Effector memory CD8-positive, alpha-beta T cell (primary cell): ENCODE measurements at regions not wholly inside any gene's neighbourhood (a gene's known extent, or its start where the extent isn't known, plus 50 kb on each side); places are given as distances from the start of the nearest gene placed in this dataset.

Source experiments
- ATAC-seq: fragments of 150-1000 bp; cut with Tn5 transposase; replicated peaks from 2 replicates; pipeline ENCODE4 v1.10.0; 2021; ENCODE audit warnings: mild to moderate bottlenecking, moderate library complexity
- DNase-seq, 3 experiments: peaks; one replicate each; pipeline ENCODE4 v3.0.0; 2021
- H3K27ac Mint-ChIP-seq, 2 donors: one replicate each; pipeline ENCODE4 v1.8.0; 2022; ENCODE audit warnings: mild to moderate bottlenecking in 2 of 2, mixed read lengths in 2 of 2, moderate library complexity in 2 of 2
- H3K27me3 Mint-ChIP-seq, 2 donors: one replicate each; pipeline ENCODE4 v1.8.0; 2022; ENCODE audit warnings: mixed read lengths in 2 of 2
- H3K36me3 Mint-ChIP-seq: one replicate; pipeline ENCODE4 v1.8.0; 2022; ENCODE audit warnings: mild to moderate bottlenecking, moderate library complexity, mixed read lengths; ENCODE audit not compliant: insufficient read depth
- H3K4me1 Mint-ChIP-seq, 2 donors: one replicate each; pipeline ENCODE4 v1.8.0; 2022; ENCODE audit warnings: low read depth in 2 of 2, mixed read lengths in 2 of 2
- H3K4me3 Mint-ChIP-seq, 2 donors: one replicate each; pipeline ENCODE4 v1.8.0; 2022; ENCODE audit warnings: mild to moderate bottlenecking in 2 of 2, mixed read lengths in 2 of 2, moderate library complexity in 2 of 2
- H3K9me3 Mint-ChIP-seq, 2 donors: one replicate each; pipeline ENCODE4 v1.8.0; 2022; ENCODE audit warnings: mixed read lengths in 2 of 2

DNA sequence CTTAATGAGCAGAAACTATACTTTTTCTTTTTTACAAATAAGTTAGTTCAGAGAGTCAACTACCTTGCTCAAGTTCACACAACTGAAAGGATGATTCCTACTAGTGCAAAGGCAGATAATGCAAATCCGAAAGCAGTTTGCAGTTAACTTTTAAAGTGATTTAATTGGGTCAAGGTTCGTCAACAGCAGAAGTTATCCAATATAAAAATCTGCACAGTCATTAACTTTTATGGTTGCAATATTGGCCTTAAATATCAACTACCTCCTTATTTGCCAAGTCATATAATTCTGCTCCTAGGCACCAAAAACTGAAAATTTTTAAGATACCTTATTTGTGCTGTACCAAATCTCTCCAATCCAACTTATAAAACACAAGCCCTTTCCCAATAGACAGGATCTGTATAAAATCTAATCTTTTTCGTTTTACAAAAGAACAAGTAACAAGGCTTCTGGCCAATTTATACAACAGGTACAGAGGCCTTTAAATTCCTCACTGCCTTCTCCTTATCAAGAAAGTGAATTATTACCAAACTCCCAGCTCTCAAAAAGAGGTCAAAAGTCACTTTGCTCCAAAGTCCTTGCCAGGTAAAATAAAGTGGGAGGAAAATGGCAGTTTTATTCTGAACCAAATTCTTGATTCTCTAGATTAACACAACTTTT, 416.6 kb upstream of the NECTIN3 start:
- DNase-seq: no peak
- H3K36me3 Mint-ChIP-seq: no peaks in the 10 kb centered on the region
- H3K9me3 Mint-ChIP-seq: no peaks in the 10 kb centered on the region
- no peak overlapping the region for H3K27ac Mint-ChIP-seq
- no peak overlapping the region for H3K4me3 Mint-ChIP-seq
- H3K4me1 Mint-ChIP-seq: no peaks in the 10 kb centered on the region
- H3K27me3 Mint-ChIP-seq: no peaks in the 10 kb centered on the region
- ATAC-seq: no peak

DNA sequence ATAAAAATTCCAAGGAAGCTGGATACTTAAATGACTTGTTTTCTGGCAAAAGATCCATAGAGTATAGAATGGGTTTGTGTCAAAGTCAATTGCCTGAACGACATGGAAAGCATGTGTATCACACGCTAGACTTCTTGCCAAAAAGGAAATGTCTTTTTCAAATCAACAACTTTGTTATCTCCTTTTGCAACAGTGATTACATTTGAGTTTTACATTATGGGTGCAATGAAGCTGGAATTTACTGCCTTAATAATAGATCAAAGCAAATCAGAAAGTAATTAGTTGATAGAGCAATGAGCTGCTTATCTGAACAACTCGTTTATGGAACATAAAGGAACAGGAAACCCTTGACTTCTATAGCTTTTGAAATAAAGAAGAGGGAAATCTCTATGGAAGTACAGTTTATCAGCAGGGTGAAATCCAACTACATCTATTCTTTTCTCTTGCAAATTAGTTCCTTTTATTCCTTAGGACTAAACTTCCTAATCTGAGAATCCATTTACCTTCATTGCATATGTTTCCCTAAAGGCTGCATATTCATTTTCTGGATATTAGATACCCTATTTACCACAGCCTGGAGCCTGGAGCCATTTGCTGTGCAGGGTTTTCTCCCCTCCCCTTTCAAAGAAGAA, 415.1 kb upstream of the NECTIN3 start:
- H3K36me3 Mint-ChIP-seq: no peaks in the 10 kb centered on the region
- H3K9me3 Mint-ChIP-seq: no peaks in the 10 kb centered on the region
- H3K4me3 Mint-ChIP-seq: no peak overlapping the region
- no peaks in the 10 kb centered on the region for H3K27me3 Mint-ChIP-seq
- H3K4me1 Mint-ChIP-seq: no peaks in the 10 kb centered on the region
- DNase-seq (no peak), ATAC-seq (no peak)
- no peak overlapping the region for H3K27ac Mint-ChIP-seq

DNA sequence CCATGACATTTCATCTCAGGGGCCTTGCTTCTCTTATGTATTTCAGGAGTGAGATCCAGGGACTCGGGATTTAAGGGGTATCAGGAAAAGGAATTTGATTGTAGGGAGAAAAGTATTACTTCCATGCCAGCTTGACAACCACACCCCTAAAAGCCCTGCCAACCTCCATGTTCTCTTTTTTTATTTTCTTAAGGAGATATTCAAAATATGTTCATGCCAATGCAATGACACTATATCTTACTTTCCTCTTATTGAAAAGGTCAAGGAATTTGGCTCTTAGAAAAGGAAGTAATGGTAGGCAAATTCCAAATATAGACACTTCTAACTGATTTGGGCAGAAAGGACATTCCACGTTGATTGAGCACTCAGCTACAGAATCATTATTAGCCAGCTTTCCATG, 407.5 kb upstream of the NECTIN3 start:
- no peak for DNase-seq
- no peak overlapping the region for H3K27ac Mint-ChIP-seq

DNA sequence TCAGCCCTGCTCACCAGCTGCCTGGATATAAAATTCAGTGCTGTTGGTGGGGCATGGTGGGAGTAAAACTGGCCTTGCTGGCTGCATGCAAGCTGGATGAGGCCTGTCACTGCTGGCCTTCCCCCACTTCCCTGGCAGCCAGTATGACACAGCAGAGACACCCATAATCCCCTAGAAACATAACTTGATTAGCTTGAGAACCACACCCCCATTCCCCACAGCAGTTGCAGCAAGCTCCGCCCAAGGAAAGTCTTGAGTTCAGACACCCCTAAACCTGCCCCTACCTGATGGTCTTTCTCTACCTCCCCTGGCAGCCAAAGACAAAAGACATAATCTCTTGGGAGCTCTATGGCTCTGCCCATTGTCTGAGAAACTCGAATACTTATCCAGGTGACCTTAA, 405.1 kb upstream of the NECTIN3 start:
- DNase-seq (no peak), ATAC-seq (no peak)
- Mint-ChIP-seq H3K27ac (no peak overlapping the region), H3K4me1 (no peaks in the 10 kb centered on the region), H3K4me3 (no peak overlapping the region), H3K36me3 (no peaks in the 10 kb centered on the region), H3K27me3 (peaks cover 10 to 18% of the 10 kb centered on the region in 2 donors), H3K9me3 (peaks cover 4 to 5% of the 10 kb centered on the region in 2 donors)

More for the DNA sequence above, 407.5 kb upstream of the NECTIN3 start:
- peaks cover 10 to 18% of the 10 kb centered on the region in 2 donors for H3K27me3 Mint-ChIP-seq
- H3K9me3 Mint-ChIP-seq: peaks cover 2 to 5% of the 10 kb centered on the region in 2 donors
- H3K4me1 Mint-ChIP-seq: no peaks in the 10 kb centered on the region
- no peak overlapping the region for H3K4me3 Mint-ChIP-seq
- ATAC-seq: no peak
- H3K36me3 Mint-ChIP-seq: no peaks in the 10 kb centered on the region

DNA sequence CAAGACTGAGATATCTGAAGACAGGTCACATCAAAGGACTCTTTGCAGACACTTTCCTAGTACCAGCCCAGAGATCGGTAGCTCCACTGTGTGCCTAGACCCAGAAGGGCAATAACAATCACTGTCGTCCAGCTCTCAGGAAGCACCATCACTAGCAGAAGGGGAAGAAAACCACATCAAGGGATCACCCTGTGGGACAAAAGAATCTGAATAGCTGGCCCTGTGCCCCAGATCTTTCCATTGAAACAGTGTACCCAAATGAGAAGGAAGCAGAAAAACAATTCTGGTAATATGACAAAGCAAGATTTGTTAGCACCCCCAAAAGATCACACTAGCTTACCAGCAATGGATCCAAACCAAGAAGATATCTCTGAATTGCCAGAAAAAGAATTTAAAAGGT, 404.4 kb upstream of the NECTIN3 start:
- no peaks in the 10 kb centered on the region for H3K4me1 Mint-ChIP-seq
- no peak for ATAC-seq
- no peak overlapping the region for H3K27ac Mint-ChIP-seq
- DNase-seq: no peak
- no peaks in the 10 kb centered on the region for H3K36me3 Mint-ChIP-seq
- H3K9me3 Mint-ChIP-seq: peaks cover 0 to 4% of the 10 kb centered on the region in 2 donors
- H3K4me3 Mint-ChIP-seq: no peak overlapping the region
- H3K27me3 Mint-ChIP-seq: peaks cover 10 to 18% of the 10 kb centered on the region in 2 donors

DNA sequence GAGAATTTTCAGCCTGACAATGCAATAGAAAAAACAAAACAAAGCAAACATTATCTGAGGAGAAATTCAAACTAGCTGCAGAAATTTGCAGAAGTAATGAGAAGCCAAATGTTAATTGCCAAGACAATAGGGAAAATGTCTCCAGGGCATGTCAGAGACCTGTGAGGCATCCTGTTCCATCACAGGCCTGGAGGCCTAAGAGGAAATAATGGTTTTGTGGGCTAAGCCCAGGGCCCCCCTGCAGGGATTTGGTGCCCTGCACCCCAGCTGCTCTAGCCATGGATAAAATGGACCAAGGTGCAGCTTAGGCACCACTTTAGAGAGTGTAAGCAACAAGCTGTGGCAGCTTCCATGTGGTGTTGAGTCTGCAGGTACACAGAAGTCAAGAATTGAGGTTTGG, 401.2 kb upstream of the NECTIN3 start:
- Mint-ChIP-seq H3K36me3 (no peaks in the 10 kb centered on the region), H3K9me3 (peaks cover 0 to 2% of the 10 kb centered on the region in 2 donors), H3K4me3 (no peak overlapping the region), H3K4me1 (no peaks in the 10 kb centered on the region), H3K27ac (no peak overlapping the region), H3K27me3 (peaks cover 11 to 12% of the 10 kb centered on the region in 2 donors)
- DNase-seq: no peak
- ATAC-seq: no peak

DNA sequence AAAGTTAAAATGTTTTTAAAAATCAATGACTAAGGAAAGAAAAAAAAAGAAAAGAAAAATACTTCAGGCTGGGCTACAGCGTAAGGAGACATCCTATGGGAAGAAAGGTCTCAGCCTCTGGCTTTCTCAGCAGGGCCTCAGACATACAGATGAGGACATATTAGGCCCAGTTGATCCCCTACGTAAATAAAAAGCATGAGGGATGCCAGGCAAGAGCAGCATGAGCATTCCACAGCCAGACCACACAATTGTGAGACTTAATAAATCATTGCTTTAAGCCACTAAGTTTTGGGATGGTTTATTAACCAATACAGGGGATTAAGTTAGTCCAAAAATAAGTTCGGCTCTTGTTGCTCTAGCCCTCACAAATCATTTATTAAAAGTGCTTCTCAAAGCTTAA, 394.1 kb upstream of the NECTIN3 start:
- no peaks in the 10 kb centered on the region for H3K9me3 Mint-ChIP-seq
- no peak for ATAC-seq
- H3K4me1 Mint-ChIP-seq: no peaks in the 10 kb centered on the region
- H3K27ac Mint-ChIP-seq: no peak overlapping the region
- no peak overlapping the region for H3K4me3 Mint-ChIP-seq
- peaks cover 5 to 10% of the 10 kb centered on the region in 2 donors for H3K27me3 Mint-ChIP-seq
- no peaks in the 10 kb centered on the region for H3K36me3 Mint-ChIP-seq
- no peak for DNase-seq

DNA sequence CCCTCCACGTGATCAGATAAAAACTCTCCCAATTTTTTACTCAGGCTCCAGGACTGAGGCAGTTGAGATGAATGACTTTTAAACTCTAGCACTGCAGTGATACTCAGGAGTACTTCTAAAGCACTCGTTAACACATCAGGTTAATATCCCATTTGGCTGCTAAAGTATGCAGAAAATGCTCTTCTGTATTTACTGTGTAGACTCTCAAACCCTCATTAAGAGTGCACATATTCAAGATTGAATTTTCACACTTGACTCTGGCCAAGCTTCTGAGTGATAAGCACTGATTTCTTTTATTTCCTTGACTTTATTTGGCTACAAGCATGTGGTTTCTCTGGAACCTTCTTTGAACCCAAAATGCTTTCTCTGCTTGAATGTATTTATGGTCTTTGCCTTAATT, 392.3 kb upstream of the NECTIN3 start:
- Mint-ChIP-seq H3K36me3 (no peaks in the 10 kb centered on the region), H3K27me3 (peaks cover 14 to 16% of the 10 kb centered on the region in 2 donors), H3K4me1 (no peaks in the 10 kb centered on the region), H3K27ac (no peak overlapping the region), H3K4me3 (no peak overlapping the region), H3K9me3 (no peaks in the 10 kb centered on the region)
- DNase-seq: no peak
- no peak for ATAC-seq

DNA sequence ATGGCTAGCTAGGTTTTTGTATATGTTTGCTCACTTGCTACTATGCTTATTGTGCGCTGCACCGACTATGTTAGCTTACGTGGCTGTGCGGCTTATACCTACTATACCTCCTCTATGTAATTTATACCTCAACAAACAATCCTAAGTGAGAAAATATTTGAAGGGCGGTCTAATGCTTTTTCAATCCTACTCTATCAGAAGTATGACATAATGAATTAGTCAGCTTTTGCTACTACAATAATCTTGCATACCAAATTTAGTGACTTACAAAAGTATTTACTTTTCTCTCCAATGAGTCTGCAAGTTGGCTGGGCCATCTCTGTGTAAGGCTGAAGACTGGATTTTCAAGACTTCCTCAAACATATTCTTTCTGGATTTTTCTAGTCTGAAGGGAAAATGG, 391.2 kb upstream of the NECTIN3 start:
- Mint-ChIP-seq H3K4me1 (no peaks in the 10 kb centered on the region), H3K27ac (no peak overlapping the region), H3K9me3 (no peaks in the 10 kb centered on the region), H3K4me3 (no peak overlapping the region), H3K36me3 (no peaks in the 10 kb centered on the region), H3K27me3 (peaks cover 16 to 17% of the 10 kb centered on the region in 2 donors)
- ATAC-seq (no peak), DNase-seq (no peak)

DNA sequence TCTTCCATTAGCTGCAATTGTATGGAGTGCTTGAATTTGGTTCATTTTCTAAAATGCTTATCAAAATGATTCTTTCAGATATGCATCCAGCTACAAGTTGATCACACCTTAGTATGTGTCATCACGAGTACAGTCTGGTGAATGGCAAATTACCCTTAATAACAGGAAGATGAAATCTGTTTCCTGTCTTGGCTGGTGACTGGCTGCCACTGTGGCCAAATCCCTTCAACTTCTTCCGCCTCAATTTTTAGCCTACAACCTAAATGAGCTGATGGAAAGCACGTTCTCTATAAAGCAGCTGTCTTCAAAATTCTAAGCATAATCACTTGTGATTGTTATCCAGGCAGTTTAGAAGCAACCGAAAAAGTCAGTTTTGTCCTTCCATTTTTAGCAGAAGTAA, 387.1 kb upstream of the NECTIN3 start:
- ATAC-seq (no peak), DNase-seq (no peak)
- peaks cover 16 to 23% of the 10 kb centered on the region in 2 donors for H3K27me3 Mint-ChIP-seq
- H3K9me3 Mint-ChIP-seq: no peaks in the 10 kb centered on the region
- H3K27ac Mint-ChIP-seq: no peak overlapping the region
- no peaks in the 10 kb centered on the region for H3K36me3 Mint-ChIP-seq
- no peaks in the 10 kb centered on the region for H3K4me1 Mint-ChIP-seq
- no peak overlapping the region for H3K4me3 Mint-ChIP-seq

DNA sequence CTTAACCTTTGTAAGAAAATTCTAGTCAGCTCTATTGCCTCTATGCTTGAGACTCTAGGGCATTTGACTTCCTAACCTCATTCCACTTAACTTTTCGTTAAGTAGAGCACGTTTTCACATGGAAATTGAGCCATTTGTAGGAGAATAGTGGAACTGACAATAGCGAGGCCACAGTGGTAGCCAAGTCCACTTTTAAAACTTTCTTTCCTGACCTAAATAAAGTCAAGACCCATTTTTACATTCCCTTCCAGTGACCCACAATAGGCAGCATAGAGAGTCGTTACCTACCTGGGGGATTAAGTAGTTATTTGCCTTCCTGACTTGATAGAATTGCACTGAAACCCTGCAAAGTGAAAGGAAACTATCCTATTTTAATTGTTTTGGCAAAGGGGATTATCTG, 386.0 kb upstream of the NECTIN3 start:
- Mint-ChIP-seq H3K4me3 (no peak overlapping the region), H3K36me3 (no peaks in the 10 kb centered on the region), H3K4me1 (no peaks in the 10 kb centered on the region), H3K9me3 (no peaks in the 10 kb centered on the region), H3K27me3 (peaks cover 16 to 23% of the 10 kb centered on the region in 2 donors), H3K27ac (no peak overlapping the region)
- DNase-seq: no peak
- ATAC-seq: no peak

DNA sequence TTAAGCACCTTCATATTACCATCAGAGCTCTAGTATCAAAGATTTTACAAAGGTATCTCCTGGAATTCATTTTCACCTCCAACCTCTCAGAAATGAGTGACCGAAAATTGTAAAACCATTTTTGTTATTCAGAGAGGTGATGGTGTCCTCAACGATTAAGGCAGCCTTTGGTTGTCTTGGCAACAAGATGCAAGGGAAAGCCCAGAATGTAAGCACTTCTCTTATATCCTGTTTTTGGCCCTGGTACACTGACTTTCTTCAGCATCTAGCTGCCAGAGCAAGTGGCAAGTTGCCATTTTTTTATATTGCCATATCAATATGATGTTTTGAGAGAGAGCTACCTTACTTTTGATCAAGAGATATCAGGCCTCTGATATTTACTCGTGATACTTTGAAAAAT, 384.9 kb upstream of the NECTIN3 start:
- Mint-ChIP-seq H3K27ac (no peak overlapping the region), H3K4me1 (no peaks in the 10 kb centered on the region), H3K27me3 (peaks cover 16 to 23% of the 10 kb centered on the region in 2 donors), H3K4me3 (no peak overlapping the region), H3K36me3 (no peaks in the 10 kb centered on the region), H3K9me3 (no peaks in the 10 kb centered on the region)
- DNase-seq: no peak
- no peak for ATAC-seq

DNA sequence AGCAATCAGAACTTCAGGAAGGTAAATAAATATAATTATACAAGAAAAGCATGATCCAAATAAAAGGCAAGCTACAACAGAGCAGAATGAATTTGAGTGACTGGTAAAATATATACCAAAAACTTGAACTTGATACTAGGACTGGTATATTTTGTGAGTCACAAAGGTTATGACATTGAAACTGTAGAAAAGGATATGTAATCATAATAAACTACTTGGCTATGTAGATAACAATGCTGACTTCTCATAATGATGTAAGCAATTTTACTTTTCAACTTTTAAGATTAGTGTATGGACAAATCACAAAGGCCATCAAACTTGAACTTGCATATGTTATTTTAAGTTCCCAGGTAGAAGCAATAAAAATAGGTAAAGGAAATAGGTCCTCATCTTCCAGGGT, 384.5 kb upstream of the NECTIN3 start:
- no peaks in the 10 kb centered on the region for H3K36me3 Mint-ChIP-seq
- H3K27ac Mint-ChIP-seq: no peak overlapping the region
- ATAC-seq: no peak
- no peaks in the 10 kb centered on the region for H3K4me1 Mint-ChIP-seq
- no peak overlapping the region for H3K4me3 Mint-ChIP-seq
- H3K9me3 Mint-ChIP-seq: no peaks in the 10 kb centered on the region
- DNase-seq: no peak
- H3K27me3 Mint-ChIP-seq: peaks cover 15 to 22% of the 10 kb centered on the region in 2 donors

DNA sequence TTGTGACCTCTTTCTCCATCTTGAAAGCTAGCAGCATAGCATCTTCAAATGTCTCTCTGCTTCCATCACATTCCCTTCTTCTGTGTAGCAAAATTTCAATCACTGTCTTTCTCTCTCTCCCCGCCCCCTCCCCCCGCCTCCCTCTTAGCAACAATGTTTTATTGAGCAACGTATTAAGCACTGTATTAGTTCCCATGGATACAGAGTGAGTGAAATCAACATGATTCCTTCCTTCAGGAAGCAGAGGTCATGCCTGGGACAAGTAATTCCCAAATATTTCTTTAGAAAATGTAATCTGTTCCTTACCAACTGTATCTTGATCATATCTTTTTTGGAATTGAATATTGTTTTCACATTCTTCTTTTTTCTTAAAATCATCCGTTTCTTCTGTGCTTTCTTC, 373.7 kb upstream of the NECTIN3 start:
- ATAC-seq: no peak
- H3K4me3 Mint-ChIP-seq: no peak overlapping the region
- no peaks in the 10 kb centered on the region for H3K9me3 Mint-ChIP-seq
- peaks cover 6 to 13% of the 10 kb centered on the region in 2 donors for H3K27me3 Mint-ChIP-seq
- H3K36me3 Mint-ChIP-seq: no peaks in the 10 kb centered on the region
- no peak overlapping the region for H3K27ac Mint-ChIP-seq
- DNase-seq: no peak
- peaks cover 0 to 3% of the 10 kb centered on the region in 2 donors for H3K4me1 Mint-ChIP-seq
